ENCODE measurements at regions not wholly inside any gene's neighbourhood (a gene's known extent, or its start where the extent isn't known, plus 50 kb on each side); places are given as distances from the start of the nearest gene placed in this dataset.

DNA sequence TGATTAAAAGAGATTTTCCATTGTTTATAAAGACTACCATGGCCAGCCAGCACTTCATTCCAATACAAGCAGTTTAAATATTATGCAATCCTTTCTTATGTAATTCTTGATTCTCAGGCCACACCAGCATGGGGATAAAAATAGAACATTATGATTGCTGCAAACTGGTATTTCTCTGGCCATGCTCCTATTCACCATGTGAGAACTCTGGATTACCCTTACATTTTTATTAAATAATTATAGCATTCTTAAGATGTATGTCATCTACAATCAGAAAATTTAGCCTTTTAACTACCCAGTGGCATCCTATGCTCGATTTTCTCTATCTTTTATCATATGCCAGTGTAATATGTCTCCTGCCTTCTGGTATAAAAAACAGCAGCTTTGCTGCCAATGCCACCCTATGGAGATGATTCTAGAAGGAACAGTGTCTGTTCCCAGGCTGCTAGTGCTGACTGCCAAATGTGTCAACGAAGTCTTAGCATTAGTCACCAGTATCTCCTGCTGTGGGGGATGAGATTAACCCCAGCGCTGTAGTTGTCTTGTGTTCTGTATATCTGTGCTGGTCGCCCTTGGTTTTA is 501.4 kb downstream of the BCKDHB start:
- Mint-ChIP-seq H3K4me1 (ENCODE audit: unreplicated experiment) (peaks cover 34% of the 10 kb centered on the region), H3K27me3 (ENCODE audit: unreplicated experiment) (peaks cover 16% of the 10 kb centered on the region), H3K27ac (ENCODE audit: unreplicated experiment) (peak overlapping the region; percentile 80), H3K9me3 (ENCODE audit: unreplicated experiment) (peaks cover 2% of the 10 kb centered on the region), H3K4me3 (ENCODE audit: unreplicated experiment) (no peak overlapping the region), H3K36me3 (ENCODE audit: unreplicated experiment) (no peaks in the 10 kb centered on the region)
- TF ChIP-seq, protein P1, sequence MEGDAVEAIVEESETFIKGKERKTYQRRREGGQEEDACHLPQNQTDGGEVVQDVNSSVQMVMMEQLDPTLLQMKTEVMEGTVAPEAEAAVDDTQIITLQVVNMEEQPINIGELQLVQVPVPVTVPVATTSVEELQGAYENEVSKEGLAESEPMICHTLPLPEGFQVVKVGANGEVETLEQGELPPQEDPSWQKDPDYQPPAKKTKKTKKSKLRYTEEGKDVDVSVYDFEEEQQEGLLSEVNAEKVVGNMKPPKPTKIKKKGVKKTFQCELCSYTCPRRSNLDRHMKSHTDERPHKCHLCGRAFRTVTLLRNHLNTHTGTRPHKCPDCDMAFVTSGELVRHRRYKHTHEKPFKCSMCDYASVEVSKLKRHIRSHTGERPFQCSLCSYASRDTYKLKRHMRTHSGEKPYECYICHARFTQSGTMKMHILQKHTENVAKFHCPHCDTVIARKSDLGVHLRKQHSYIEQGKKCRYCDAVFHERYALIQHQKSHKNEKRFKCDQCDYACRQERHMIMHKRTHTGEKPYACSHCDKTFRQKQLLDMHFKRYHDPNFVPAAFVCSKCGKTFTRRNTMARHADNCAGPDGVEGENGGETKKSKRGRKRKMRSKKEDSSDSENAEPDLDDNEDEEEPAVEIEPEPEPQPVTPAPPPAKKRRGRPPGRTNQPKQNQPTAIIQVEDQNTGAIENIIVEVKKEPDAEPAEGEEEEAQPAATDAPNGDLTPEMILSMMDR (IDR thresholded peaks at IDR 0.05) = no peak
- no peak for DNase-seq (ENCODE audit: extremely low spot score, unreplicated experiment)

DNA sequence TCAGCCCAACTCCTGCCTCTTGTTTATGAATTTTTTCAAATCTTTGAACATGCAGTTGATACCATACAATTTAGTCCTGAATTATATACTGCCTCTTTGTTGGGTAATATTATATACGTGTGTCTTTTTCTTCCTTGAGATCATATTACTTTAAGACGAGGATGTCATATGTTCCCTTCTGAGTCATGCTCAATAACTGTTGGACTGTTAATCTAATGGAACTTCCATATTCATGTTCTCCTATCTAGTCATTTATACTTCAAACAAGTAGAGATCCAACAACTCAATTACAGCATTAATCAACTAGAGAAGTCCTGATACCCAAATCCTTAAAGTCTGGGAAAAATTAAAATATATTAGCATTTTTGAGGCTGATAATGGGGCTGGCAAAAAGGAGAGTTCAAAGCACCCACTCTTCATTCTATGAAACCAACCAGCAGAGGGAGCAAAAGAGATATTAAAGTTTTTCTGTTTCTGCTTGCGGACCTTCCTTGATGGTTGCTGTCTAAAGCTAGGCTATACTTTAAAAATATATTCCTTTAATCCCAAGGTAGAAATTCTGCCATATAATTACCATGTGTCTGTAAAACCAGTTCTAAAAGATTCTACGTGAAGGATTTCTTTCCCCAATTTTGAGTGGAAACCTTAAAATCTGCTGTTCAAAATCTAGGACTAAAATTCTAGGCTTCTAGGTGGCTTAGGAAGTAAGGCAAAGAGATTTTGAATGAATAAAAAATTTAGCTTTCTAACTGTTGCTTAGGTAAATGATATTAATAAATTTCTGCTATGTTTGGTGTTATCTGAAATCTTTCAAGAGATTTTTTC is 498.9 kb downstream of the BCKDHB start:
- Mint-ChIP-seq H3K4me1 (ENCODE audit: unreplicated experiment) (peaks cover 31% of the 10 kb centered on the region), H3K36me3 (ENCODE audit: unreplicated experiment) (no peaks in the 10 kb centered on the region), H3K27me3 (ENCODE audit: unreplicated experiment) (peaks cover 21% of the 10 kb centered on the region), H3K27ac (ENCODE audit: unreplicated experiment) (no peak overlapping the region), H3K4me3 (ENCODE audit: unreplicated experiment) (no peak overlapping the region), H3K9me3 (ENCODE audit: unreplicated experiment) (no peaks in the 10 kb centered on the region)
- TF ChIP-seq, protein P1 (IDR thresholded peaks at IDR 0.05) = peak; percentile 75
- no peak for DNase-seq (ENCODE audit: extremely low spot score, unreplicated experiment)

DNA sequence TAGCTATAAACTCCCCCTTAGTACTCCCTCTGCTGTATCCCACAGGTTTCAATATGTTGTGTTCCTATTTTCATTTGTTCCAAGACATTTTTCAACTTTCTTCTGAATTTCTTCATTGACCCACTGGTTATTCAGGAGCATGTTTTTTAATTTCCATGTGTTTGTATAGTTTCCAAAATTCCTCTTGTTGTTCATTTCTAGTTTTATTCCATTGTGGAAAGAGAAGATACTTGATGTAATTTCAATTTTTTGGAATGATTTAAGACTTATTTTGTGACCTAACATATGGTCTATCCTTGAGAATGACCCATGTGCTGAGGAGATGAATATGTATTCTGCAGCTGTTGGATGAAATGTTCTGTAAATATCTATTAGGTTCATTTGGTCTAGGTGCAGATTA is 497.2 kb downstream of the BCKDHB start:
- Mint-ChIP-seq H3K9me3 (ENCODE audit: unreplicated experiment) (no peaks in the 10 kb centered on the region), H3K4me3 (ENCODE audit: unreplicated experiment) (no peak overlapping the region), H3K27ac (ENCODE audit: unreplicated experiment) (no peak overlapping the region), H3K36me3 (ENCODE audit: unreplicated experiment) (no peaks in the 10 kb centered on the region), H3K27me3 (ENCODE audit: unreplicated experiment) (peaks cover 24% of the 10 kb centered on the region), H3K4me1 (ENCODE audit: unreplicated experiment) (peaks cover 21% of the 10 kb centered on the region)
- TF ChIP-seq, protein P1 (IDR thresholded peaks at IDR 0.05) = no peak
- no peak for DNase-seq (ENCODE audit: extremely low spot score, unreplicated experiment)

DNA sequence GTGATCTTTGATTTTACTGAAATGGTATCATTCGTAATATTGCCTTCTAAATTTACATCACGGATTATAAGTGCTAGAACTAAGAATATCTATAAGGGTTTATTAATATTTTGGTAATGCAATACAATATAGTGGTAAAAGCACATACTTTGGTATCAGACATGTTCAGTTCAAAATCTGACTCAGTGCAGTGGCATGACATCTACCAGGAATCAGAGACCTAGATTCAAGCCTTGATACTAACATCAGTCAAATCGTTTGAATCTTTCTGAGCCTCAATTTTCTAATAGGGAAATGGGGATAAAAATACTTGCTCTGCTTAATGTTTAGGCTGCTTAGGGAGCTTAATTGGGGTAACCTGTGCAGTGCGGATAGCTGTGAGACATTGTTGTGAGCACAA is 488.0 kb downstream of the BCKDHB start:
- Mint-ChIP-seq H3K27ac (ENCODE audit: unreplicated experiment) (no peak overlapping the region), H3K9me3 (ENCODE audit: unreplicated experiment) (no peaks in the 10 kb centered on the region), H3K36me3 (ENCODE audit: unreplicated experiment) (no peaks in the 10 kb centered on the region), H3K4me3 (ENCODE audit: unreplicated experiment) (no peak overlapping the region), H3K27me3 (ENCODE audit: unreplicated experiment) (peaks cover 49% of the 10 kb centered on the region), H3K4me1 (ENCODE audit: unreplicated experiment) (no peaks in the 10 kb centered on the region)
- DNase-seq (ENCODE audit: extremely low spot score, unreplicated experiment) = no peak
- TF ChIP-seq, protein P1 (IDR thresholded peaks at IDR 0.05) = no peak

DNA sequence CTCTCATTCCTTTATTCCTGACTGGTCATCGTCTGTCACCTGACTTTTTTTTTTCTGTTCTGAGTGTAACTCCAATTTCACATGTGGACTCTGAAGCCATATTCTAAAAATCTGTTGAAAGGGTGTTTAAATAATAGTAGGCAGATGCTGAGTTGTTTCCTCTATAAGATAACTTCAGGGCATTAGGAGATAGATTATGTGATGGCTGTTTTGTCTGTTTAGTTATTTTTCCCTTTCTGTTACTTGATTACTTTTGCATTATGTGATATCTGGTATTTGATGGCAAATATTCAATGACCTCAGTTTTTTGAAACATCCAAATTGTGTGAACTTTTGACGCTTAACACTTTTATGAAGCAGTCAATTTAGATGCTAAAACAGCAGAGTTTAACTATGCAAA is 486.0 kb downstream of the BCKDHB start:
- H3K27me3 Mint-ChIP-seq (ENCODE audit: unreplicated experiment) = peaks cover 41% of the 10 kb centered on the region
- DNase-seq (ENCODE audit: extremely low spot score, unreplicated experiment) = no peak
- no peaks in the 10 kb centered on the region for H3K4me1 Mint-ChIP-seq (ENCODE audit: unreplicated experiment)
- H3K36me3 Mint-ChIP-seq (ENCODE audit: unreplicated experiment) = no peaks in the 10 kb centered on the region
- TF ChIP-seq, protein P1 (IDR thresholded peaks at IDR 0.05) = no peak
- H3K9me3 Mint-ChIP-seq (ENCODE audit: unreplicated experiment) = no peaks in the 10 kb centered on the region
- H3K27ac Mint-ChIP-seq (ENCODE audit: unreplicated experiment) = no peak overlapping the region
- H3K4me3 Mint-ChIP-seq (ENCODE audit: unreplicated experiment) = no peak overlapping the region

Measured in osteocyte (in vitro differentiated cells).